OCI-LY1 (cell line): ENCODE measurements at regions not wholly inside any gene's neighbourhood (a gene's known extent, or its start where the extent isn't known, plus 50 kb on each side); places are given as distances from the start of the nearest gene placed in this dataset.

ENCODE experiments used
- EZH2 ChIP-seq: fragments of 200-600 bp; sonication (generic), shearing (Covaris generic); IDR thresholded peaks from 2 replicates; pipeline ENCODE4 v1.8.0; 2017; ENCODE audit warnings: borderline replicate concordance, mixed run types, mild to moderate bottlenecking, antibody characterized with exemption, low read length, moderate library complexity, mixed read lengths
- TF ChIP-seq, protein P1 (sequence below): fragments of 200-600 bp; sonication (generic), shearing (Covaris generic); IDR thresholded peaks from 2 replicates; pipeline ENCODE4 v1.5.1; 2017; ENCODE audit warnings: mild to moderate bottlenecking, antibody characterized with exemption, low read length, moderate library complexity, mixed read lengths

- TF ChIP-seq, protein P1, sequence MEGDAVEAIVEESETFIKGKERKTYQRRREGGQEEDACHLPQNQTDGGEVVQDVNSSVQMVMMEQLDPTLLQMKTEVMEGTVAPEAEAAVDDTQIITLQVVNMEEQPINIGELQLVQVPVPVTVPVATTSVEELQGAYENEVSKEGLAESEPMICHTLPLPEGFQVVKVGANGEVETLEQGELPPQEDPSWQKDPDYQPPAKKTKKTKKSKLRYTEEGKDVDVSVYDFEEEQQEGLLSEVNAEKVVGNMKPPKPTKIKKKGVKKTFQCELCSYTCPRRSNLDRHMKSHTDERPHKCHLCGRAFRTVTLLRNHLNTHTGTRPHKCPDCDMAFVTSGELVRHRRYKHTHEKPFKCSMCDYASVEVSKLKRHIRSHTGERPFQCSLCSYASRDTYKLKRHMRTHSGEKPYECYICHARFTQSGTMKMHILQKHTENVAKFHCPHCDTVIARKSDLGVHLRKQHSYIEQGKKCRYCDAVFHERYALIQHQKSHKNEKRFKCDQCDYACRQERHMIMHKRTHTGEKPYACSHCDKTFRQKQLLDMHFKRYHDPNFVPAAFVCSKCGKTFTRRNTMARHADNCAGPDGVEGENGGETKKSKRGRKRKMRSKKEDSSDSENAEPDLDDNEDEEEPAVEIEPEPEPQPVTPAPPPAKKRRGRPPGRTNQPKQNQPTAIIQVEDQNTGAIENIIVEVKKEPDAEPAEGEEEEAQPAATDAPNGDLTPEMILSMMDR: no peak
- TF ChIP-seq EZH2: no peak
Measured at GRCh38 chr14:85892251-85892650, 362.3 kb downstream of the FLRT2 start.
